Heart left ventricle (tissue), 16 donors: ENCODE measurements at regions not wholly inside any gene's neighbourhood (a gene's known extent, or its start where the extent isn't known, plus 50 kb on each side); places are given as distances from the start of the nearest gene placed in this dataset.

Source experiments
- ATAC-seq, 4 donors: fragments of 200-7000 bp; cut with Tn5 transposase; one replicate each; pipeline ENCODE4 v1.9.1; 2020 to 2022; ENCODE audit warnings: moderate library complexity in 4 of 4, mild to moderate bottlenecking in 3 of 4, moderate number of reproducible peaks in 1 of 4
- DNase-seq, 5 donors: peaks; one replicate each; pipeline ENCODE4 v3.0.0-alpha.2; 2020
- H3K27ac ChIP-seq, 12 donors: fragments of 200-600 bp; sonication (generic) in 4 of 12; one replicate each; pipeline versions ENCODE4 v1.5.0 to v1.8.0; 2016 to 2022; ENCODE audit warnings: mild to moderate bottlenecking in 2 of 12
- H3K27me3 ChIP-seq, 9 donors: fragments of 200-600 bp; sonication (generic) in 2 of 9; one replicate each; pipeline versions ENCODE4 v1.5.1 to v1.8.0; 2016 to 2022; ENCODE audit warnings: mild to moderate bottlenecking in 3 of 9
- H3K36me3 ChIP-seq, 9 donors: fragments of 200-600 bp; sonication (generic) in 2 of 9; one replicate each; pipeline versions ENCODE4 v1.5.0 to v1.8.0; 2018 to 2022; ENCODE audit warnings: mild to moderate bottlenecking in 2 of 9
- H3K4me1 ChIP-seq, 12 donors: fragments of 200-600 bp; sonication (generic) in 4 of 12; one replicate each; pipeline versions ENCODE4 v1.5.0 to v1.8.0; 2016 to 2022; ENCODE audit warnings: mild to moderate bottlenecking in 3 of 12
- H3K4me3 ChIP-seq, 12 donors: fragments of 200-600 bp; sonication (generic) in 4 of 12; one replicate each; pipeline versions ENCODE4 v1.5.0 to v1.8.0; 2017 to 2022; ENCODE audit warnings: mild to moderate bottlenecking in 9 of 12, moderate library complexity in 4 of 12
- H3K9me3 ChIP-seq, 12 donors: fragments of 200-600 bp; sonication (generic) in 4 of 12; one replicate each; pipeline versions ENCODE4 v1.5.0 to v1.8.0; 2016 to 2022; ENCODE audit warnings: mild to moderate bottlenecking in 1 of 12
- POLR2A ChIP-seq, 2 donors: fragments of 450-650 bp; IDR thresholded peaks; one replicate each; pipeline ENCODE4 v1.6.1; 2017; ENCODE audit warnings: antibody characterized with exemption in 2 of 2, mild to moderate bottlenecking in 2 of 2, moderate library complexity in 2 of 2
- WGBS, 4 donors: extraction: QIAGEN DNeasy Blood & Tissue Kit in 2 of 4; methylation state at CpG; one replicate each; pipeline versions ENCODE4 v1.1.5 to v1.1.7; 2013 to 2018; 5-methylcytosine and 5-hydroxymethylcytosine counted together
- intact Hi-C, 10 donors: fragments of 100-400 bp; cut with DNase I; formaldehyde crosslinking; loops; one replicate each; pipeline versions ENCODE4 v1.11.1 to v1.14.2; 2022
- TF ChIP-seq, protein P1 (sequence below), 12 donors: fragments of 200-600 bp; sonication (generic) in 4 of 12; IDR thresholded peaks; one replicate each; pipeline versions ENCODE4 v1.5.0 to v1.8.0; 2018 to 2022; ENCODE audit warnings: antibody characterized with exemption in 12 of 12, mild to moderate bottlenecking in 5 of 12
- donor health status: ischemic (EF 13 %, LVEDD 7.1; RV severe dilation, severe dysfunction).
- donor health status: healthy with polysubstance abuse.
- donor health status: DM: no; HTN: yes; CAD: no.
- donor health status: DM: no; HTN: no; CAD: no.
- donor health status: ischemic (EF 25% LVEDD 6.9; RV normal size, moderate dysfunction).
- donor health status: ischemic (EF 25% LVEDD 5.7; RV mildly dilated, moderate dysfunction).
- donor health status: healthy.
- donor health status: DM: yes; HTN: yes; CAD: no.
- donor health status: ischemic (EF 35%, LVEDD 5.7; RV mildly dilated, moderate dysfunction).
- donor health status: nonischemic (EF 11% LVEDD 7.7; RV severe dilation, severe dysfunction).
- donor health status: DM: yes; HTN: yes; CAD: no.
- donor health status: PGD.
- donor health status: ischemic (EF 29% LVEDD 5.4; RV normal size, mild dysfunction).
- donor health status: nonischemic (EF 23%, LVEDD 6.1; RV moderate dilation, normal function).

DNA sequence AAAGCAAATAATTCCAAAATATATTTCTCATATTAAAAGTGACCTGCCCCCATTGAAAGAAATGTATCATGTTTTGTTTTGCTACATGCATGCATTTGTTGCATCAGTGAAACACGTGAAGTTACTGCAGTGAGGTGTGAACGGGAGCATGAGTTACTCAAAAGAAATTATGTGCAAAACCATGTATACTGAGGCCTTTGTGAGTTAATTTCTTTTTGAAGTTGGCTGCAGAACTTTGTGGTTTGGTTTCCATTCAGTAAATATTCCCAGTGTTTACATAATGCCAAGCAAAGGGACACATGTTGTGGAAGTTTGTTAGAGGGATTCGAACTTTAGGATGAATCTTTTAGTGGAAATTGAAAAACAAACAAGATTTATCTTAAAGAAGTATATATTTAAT, 619.4 kb upstream of the ADAMTS5 start:
- peaks cover 0 to 11% (median 0%) of the 10 kb centered on the region in 12 donors for H3K4me1 ChIP-seq
- intact Hi-C loops = no loop called here
- H3K36me3 ChIP-seq = no peaks in the 10 kb centered on the region
- no peak for TF ChIP-seq POLR2A (IDR thresholded peaks at IDR 0.05)
- TF ChIP-seq, protein P1, sequence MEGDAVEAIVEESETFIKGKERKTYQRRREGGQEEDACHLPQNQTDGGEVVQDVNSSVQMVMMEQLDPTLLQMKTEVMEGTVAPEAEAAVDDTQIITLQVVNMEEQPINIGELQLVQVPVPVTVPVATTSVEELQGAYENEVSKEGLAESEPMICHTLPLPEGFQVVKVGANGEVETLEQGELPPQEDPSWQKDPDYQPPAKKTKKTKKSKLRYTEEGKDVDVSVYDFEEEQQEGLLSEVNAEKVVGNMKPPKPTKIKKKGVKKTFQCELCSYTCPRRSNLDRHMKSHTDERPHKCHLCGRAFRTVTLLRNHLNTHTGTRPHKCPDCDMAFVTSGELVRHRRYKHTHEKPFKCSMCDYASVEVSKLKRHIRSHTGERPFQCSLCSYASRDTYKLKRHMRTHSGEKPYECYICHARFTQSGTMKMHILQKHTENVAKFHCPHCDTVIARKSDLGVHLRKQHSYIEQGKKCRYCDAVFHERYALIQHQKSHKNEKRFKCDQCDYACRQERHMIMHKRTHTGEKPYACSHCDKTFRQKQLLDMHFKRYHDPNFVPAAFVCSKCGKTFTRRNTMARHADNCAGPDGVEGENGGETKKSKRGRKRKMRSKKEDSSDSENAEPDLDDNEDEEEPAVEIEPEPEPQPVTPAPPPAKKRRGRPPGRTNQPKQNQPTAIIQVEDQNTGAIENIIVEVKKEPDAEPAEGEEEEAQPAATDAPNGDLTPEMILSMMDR (IDR thresholded peaks at IDR 0.05) = no peak
- 88 to 91% (median 90%) methylated on average over 3 of the region's 3 CpGs for WGBS, 4 donors
- no peaks in the 10 kb centered on the region for H3K27me3 ChIP-seq
- no peak overlapping the region for H3K27ac ChIP-seq
- DNase-seq (no peak), ATAC-seq (no peak)
- no peaks in the 10 kb centered on the region for H3K9me3 ChIP-seq
- no peak overlapping the region for H3K4me3 ChIP-seq

DNA sequence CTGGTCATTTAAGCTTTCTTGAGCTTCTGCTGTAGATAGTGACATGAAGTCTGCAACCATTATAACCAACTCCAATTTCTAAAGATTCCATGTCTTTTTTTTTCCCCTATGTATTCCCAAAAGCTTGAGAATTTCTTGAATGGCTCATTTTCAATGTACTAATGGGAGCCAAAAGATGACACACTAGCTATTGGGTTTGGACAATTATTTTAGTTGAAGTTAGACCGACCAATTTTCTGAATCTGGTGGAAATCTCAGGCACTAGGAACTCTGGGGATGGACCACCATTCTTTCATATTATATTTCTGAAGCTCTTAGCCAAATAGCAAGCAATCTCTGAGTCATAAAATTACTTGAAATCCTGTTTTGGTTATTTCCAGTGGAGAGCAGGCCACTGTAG, 617.4 kb upstream of the ADAMTS5 start:
- H3K4me3 ChIP-seq = no peak overlapping the region
- H3K36me3 ChIP-seq = no peaks in the 10 kb centered on the region
- WGBS, 4 donors = 87 to 93% (median 90%) methylated on average over 1 of the region's 1 CpG
- H3K4me1 ChIP-seq = peaks cover 0 to 11% (median 0%) of the 10 kb centered on the region in 12 donors
- no peak for TF ChIP-seq POLR2A (IDR thresholded peaks at IDR 0.05)
- TF ChIP-seq, protein P1 (IDR thresholded peaks at IDR 0.05) = no peak
- DNase-seq = no peak
- no peak for ATAC-seq
- peaks cover 0 to 4% (median 0%) of the 10 kb centered on the region in 12 donors for H3K9me3 ChIP-seq
- H3K27me3 ChIP-seq = no peaks in the 10 kb centered on the region
- H3K27ac ChIP-seq = no peak overlapping the region
- intact Hi-C loops = no loop called here

DNA sequence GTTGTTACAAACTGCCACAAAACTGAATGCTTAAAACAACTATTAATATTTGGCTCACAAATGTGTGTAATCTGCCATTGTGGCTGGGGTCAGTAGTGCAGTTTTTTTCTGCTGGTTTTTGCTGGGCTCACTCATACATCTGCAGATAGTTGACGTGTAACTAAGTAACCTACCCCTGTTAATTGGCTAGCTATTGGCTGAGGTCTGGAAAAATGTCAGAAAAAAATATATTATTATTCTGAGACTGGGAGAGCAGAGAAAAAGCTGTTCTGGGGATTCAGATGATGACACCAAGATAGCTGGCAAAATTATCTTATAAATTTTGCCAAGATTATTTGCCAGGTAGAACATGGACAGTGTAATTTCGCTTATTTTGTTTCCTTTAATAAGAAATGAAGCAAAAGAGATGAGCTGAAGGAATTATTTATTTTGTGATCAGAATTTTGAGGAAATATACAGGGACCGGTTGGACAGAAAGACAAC, 616.1 kb upstream of the ADAMTS5 start:
- intact Hi-C loops = no loop called here
- peaks cover 0 to 4% (median 0%) of the 10 kb centered on the region in 12 donors for H3K9me3 ChIP-seq
- no peak overlapping the region for H3K4me3 ChIP-seq
- TF ChIP-seq POLR2A (IDR thresholded peaks at IDR 0.05) = no peak
- TF ChIP-seq, protein P1 (IDR thresholded peaks at IDR 0.05) = no peak
- H3K36me3 ChIP-seq = no peaks in the 10 kb centered on the region
- DNase-seq (no peak), ATAC-seq (no peak)
- H3K27me3 ChIP-seq = no peaks in the 10 kb centered on the region
- no peak overlapping the region for H3K27ac ChIP-seq
- 77 to 84% (median 79%) methylated on average over 3 of the region's 3 CpGs for WGBS, 4 donors
- peaks cover 0 to 11% (median 0%) of the 10 kb centered on the region in 12 donors for H3K4me1 ChIP-seq

DNA sequence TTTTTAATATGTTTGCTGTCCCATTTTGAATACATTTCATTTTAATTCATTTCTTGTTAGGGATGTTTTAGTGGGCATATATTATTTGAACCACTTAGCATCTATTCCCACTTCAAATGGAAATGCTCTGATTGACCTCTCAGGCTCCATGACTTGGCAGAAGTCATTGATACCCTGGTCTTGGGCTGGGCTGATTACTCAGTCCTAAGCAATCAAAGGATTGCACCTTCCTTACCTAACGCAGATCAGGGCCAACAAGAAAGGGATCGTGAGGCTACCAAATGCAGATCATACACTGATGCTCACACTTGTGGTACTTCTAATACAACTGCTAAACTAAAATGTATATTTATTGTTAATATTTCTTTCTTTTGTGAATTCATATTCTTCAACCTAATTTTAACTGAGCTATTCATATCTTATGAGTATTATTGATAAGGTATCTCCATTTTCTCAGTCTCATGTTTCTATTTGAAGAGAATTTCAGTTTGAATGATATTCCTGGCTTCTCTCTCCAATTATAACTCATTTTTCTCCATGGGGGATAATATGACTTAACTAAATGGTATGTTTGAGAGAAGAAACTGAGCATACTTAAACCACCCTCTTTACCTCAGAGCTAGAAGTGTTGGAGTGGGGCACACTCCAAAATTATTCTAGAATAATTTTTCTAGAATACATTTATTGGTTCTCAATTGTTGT, 615.5 kb upstream of the ADAMTS5 start:
- peaks cover 0 to 4% (median 0%) of the 10 kb centered on the region in 12 donors for H3K9me3 ChIP-seq
- DNase-seq = no peak

More for the DNA sequence above, 615.5 kb upstream of the ADAMTS5 start:
- H3K27me3 ChIP-seq = no peaks in the 10 kb centered on the region
- no peaks in the 10 kb centered on the region for H3K36me3 ChIP-seq
- H3K4me1 ChIP-seq = peaks cover 0 to 11% (median 0%) of the 10 kb centered on the region in 12 donors
- no peak overlapping the region for H3K27ac ChIP-seq
- H3K4me3 ChIP-seq = no peak overlapping the region
- TF ChIP-seq POLR2A (IDR thresholded peaks at IDR 0.05) = no peak
- TF ChIP-seq, protein P1 (IDR thresholded peaks at IDR 0.05) = no peak
- WGBS, 4 donors = 93 to 97% (median 96%) methylated on average over 2 of the region's 2 CpGs
- intact Hi-C loops = no loop called here
- no peak for ATAC-seq
